Thyroid gland (tissue), 4 donors: ENCODE measurements at regions not wholly inside any gene's neighbourhood (a gene's known extent, or its start where the extent isn't known, plus 50 kb on each side); places are given as distances from the start of the nearest gene placed in this dataset.

Experiments
- POLR2A ChIP-seq, 2 donors: fragments of 450-650 bp; IDR thresholded peaks; one replicate each; pipeline ENCODE4 v1.6.1; 2017; ENCODE audit warnings: antibody characterized with exemption in 2 of 2, mild to moderate bottlenecking in 2 of 2, moderate library complexity in 1 of 2
- TF ChIP-seq, protein P1 (sequence below), 6 experiments: fragments of 200-600 bp in 3 of 6; fragments of 450-650 bp in 3 of 6; sonication (generic) in 3 of 6; IDR thresholded peaks; one replicate each; pipeline ENCODE4 v1.5.1; 2016 to 2019; ENCODE audit warnings: antibody characterized with exemption in 6 of 6, mild to moderate bottlenecking in 2 of 6, inconsistent platforms in 1 of 6, moderate library complexity in 1 of 6

DNA sequence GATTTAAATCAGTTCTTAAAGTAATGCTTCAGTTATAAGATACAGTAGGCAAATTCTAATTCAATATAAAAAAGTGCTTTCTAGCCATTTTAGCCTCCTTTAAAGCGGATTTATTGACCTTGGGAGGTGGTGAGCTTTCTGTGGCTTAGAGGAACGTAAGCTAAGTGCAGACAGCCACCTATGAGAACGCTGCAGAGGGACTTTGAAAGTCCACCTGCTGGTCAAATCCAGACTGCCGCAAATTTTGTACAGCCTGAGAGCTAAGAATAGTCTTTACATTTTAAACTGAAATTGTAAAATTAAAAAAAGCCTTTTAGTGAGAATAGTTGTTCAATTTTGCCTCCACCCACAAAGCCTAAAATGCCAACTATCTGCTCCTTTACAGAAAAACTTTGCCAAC, 67.0 kb upstream of the SSX2IP start:
- TF ChIP-seq, protein P1, sequence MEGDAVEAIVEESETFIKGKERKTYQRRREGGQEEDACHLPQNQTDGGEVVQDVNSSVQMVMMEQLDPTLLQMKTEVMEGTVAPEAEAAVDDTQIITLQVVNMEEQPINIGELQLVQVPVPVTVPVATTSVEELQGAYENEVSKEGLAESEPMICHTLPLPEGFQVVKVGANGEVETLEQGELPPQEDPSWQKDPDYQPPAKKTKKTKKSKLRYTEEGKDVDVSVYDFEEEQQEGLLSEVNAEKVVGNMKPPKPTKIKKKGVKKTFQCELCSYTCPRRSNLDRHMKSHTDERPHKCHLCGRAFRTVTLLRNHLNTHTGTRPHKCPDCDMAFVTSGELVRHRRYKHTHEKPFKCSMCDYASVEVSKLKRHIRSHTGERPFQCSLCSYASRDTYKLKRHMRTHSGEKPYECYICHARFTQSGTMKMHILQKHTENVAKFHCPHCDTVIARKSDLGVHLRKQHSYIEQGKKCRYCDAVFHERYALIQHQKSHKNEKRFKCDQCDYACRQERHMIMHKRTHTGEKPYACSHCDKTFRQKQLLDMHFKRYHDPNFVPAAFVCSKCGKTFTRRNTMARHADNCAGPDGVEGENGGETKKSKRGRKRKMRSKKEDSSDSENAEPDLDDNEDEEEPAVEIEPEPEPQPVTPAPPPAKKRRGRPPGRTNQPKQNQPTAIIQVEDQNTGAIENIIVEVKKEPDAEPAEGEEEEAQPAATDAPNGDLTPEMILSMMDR (IDR thresholded peaks at IDR 0.05): no peak
- no peak for TF ChIP-seq POLR2A (IDR thresholded peaks at IDR 0.05)
